Endothelial cell of umbilical vein (primary cell): ENCODE measurements at regions not wholly inside any gene's neighbourhood (a gene's known extent, or its start where the extent isn't known, plus 50 kb on each side); places are given as distances from the start of the nearest gene placed in this dataset.

Experiments
- POLR2A ChIP-seq: IDR thresholded peaks from 2 replicates; pipeline ENCODE4 v1.6.1; 2012; ENCODE audit warnings: low read depth, mild to moderate bottlenecking, control low read depth, low read length
- POLR2AphosphoS5 ChIP-seq: IDR thresholded peaks from 2 replicates; pipeline ENCODE4 v1.6.1; 2012; ENCODE audit warnings: low read depth, mild to moderate bottlenecking, control low read depth, low read length, moderate library complexity; ENCODE audit not compliant: insufficient read depth
- TF ChIP-seq, protein P1 (sequence below), 2 donors: IDR thresholded peaks; 1 replicate in 1 of 2; 2 replicates in 1 of 2; pipeline ENCODE4 v1.5.1; 2011; ENCODE audit warnings: low read length in 2 of 2, mild to moderate bottlenecking in 2 of 2, moderate library complexity in 2 of 2, control low read depth in 1 of 2, inconsistent platforms in 1 of 2, low read depth in 1 of 2; ENCODE audit not compliant: insufficient read depth in 1 of 2; ENCODE audit errors: extremely low read depth in 1 of 2
- TF ChIP-seq, protein P2 (sequence below): IDR thresholded peaks from 2 replicates; pipeline ENCODE4 v1.6.1; 2011; ENCODE audit not compliant: insufficient read depth, insufficient read length

DNA sequence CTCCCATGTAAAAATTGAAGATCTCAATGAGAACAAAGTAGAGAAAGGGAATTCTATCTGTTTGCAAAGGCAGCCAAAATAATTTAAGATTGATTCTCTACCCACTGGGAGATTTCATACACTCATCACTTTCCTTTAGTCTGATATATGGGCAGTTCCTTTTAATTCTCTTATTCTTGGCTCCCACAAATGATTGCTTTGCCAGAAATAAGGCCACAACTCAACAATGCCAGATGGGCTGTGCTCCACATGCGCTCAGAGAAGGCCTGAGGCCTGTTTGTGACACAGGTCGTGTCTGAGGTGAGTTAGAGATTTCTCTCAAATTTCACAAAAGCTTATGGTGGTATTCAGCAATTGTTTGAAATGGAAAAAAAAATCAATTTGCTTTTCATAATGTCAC is 501.9 kb upstream of the SEMA3D start:
- TF ChIP-seq, protein P1, sequence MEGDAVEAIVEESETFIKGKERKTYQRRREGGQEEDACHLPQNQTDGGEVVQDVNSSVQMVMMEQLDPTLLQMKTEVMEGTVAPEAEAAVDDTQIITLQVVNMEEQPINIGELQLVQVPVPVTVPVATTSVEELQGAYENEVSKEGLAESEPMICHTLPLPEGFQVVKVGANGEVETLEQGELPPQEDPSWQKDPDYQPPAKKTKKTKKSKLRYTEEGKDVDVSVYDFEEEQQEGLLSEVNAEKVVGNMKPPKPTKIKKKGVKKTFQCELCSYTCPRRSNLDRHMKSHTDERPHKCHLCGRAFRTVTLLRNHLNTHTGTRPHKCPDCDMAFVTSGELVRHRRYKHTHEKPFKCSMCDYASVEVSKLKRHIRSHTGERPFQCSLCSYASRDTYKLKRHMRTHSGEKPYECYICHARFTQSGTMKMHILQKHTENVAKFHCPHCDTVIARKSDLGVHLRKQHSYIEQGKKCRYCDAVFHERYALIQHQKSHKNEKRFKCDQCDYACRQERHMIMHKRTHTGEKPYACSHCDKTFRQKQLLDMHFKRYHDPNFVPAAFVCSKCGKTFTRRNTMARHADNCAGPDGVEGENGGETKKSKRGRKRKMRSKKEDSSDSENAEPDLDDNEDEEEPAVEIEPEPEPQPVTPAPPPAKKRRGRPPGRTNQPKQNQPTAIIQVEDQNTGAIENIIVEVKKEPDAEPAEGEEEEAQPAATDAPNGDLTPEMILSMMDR (IDR thresholded peaks at IDR 0.05; ENCODE audit: extremely low read depth in 1 of 2, insufficient read depth in 1 of 2, low read depth in 1 of 2, low read length in 2 of 2), result no peak
- TF ChIP-seq POLR2AphosphoS5 (no peak), POLR2A (no peak)
- TF ChIP-seq, protein P2, sequence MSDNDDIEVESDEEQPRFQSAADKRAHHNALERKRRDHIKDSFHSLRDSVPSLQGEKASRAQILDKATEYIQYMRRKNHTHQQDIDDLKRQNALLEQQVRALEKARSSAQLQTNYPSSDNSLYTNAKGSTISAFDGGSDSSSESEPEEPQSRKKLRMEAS, result no peak
